ENCODE measurements at regions not wholly inside any gene's neighbourhood (a gene's known extent, or its start where the extent isn't known, plus 50 kb on each side); places are given as distances from the start of the nearest gene placed in this dataset.
A peak's percentile ranks its signal among the peaks of the same experiment; 100 is the strongest.

GRCh38 chr20:22684763-22685443, 100.5 kb upstream of the FOXA2 start:
- no peaks in the 10 kb centered on the region for H3K79me2 ChIP-seq (ENCODE audit: control insufficient read depth, insufficient read depth, low read length)
- WGBS (ENCODE audit: insufficient coverage, insufficient replicate concordance, low lambda C conversion rate, missing lambda C conversion rate): 28% methylated on average over 7 of the region's 7 CpGs
- TF ChIP-seq POLR2AphosphoS5 (IDR thresholded peaks at IDR 0.05; ENCODE audit: low read length): no peak
- TF ChIP-seq EGR1 (IDR thresholded peaks at IDR 0.05; ENCODE audit: borderline replicate concordance in 1 of 2, low read depth in 2 of 2, low read length in 2 of 2): peak in 1 of 2 experiments; percentile 40; a peak in 1 of 3 replicates
- no TSS peak for BruUV-seq (replicated peaks)
- in situ Hi-C loops (cut with MboI): loop anchor here (5.0 kb wide), 1 partner anchor 348 kb away; no protein-coding TSS in a partner anchor
- H3K4me1 ChIP-seq (ENCODE audit: control insufficient read depth, insufficient read depth, low read length): no peaks in the 10 kb centered on the region
- no peaks in the 10 kb centered on the region for H3K9me3 ChIP-seq (replicated peaks; ENCODE audit: control insufficient read depth, insufficient read depth, low read length)
- no peak overlapping the region for H3K9ac ChIP-seq (ENCODE audit: control insufficient read depth, insufficient read depth, low read length)
- H3K27me3 ChIP-seq (replicated peaks in 1 of 2; ENCODE audit: control insufficient read depth in 2 of 2, insufficient read depth in 2 of 2, low read length in 1 of 2): no peaks in the 10 kb centered on the region
- no peak for FAIRE-seq
- RAD21 ChIA-PET (ENCODE audit: unreplicated experiment): interaction anchor here (3.0 to 6.2 kb wide), 2 partner anchors 346 to 349 kb away, joined by 10 to 31 read pairs; no protein-coding TSS in a partner anchor
- H3K27ac ChIP-seq (ENCODE audit: control insufficient read depth, insufficient read depth): no peak overlapping the region
- POLR2A ChIA-PET: no interaction called here
- CTCF ChIA-PET: interaction anchor here (0.6 to 8.7 kb wide), 11 partner anchors 10 to 358 kb away, joined by 3 to 80 read pairs (median 4); no protein-coding TSS in a partner anchor
- no peak overlapping the region for H2AFZ ChIP-seq (ENCODE audit: control insufficient read depth, low read depth, low read length)
- H4K20me1 ChIP-seq (ENCODE audit: control insufficient read depth, insufficient read depth): no peaks in the 10 kb centered on the region
- H3K36me3 ChIP-seq (ENCODE audit: control insufficient read depth in 2 of 2, insufficient read depth in 2 of 2, low read length in 1 of 2): no peaks in the 10 kb centered on the region
- H3K4me2 ChIP-seq (ENCODE audit: control insufficient read depth, insufficient read depth): no peak overlapping the region
- SMC1A ChIA-PET (ENCODE audit: uncharacterized antibody, unreplicated experiment): interaction anchor here (1.1 to 4.2 kb wide), 3 partner anchors 273 to 349 kb away, joined by 3 to 37 read pairs (median 4); no protein-coding TSS in a partner anchor
- DNase-seq (ENCODE audit: low read depth, low spot score): no peak
- ATAC-seq: no peak
- no peak overlapping the region for H3K4me3 ChIP-seq
- intact Hi-C loops (cut with micrococcal nuclease; ENCODE audit: unreplicated experiment): loop anchor here (1.0 to 5.0 kb wide), 3 partner anchors 98 to 351 kb away; no protein-coding TSS in a partner anchor

DNA sequence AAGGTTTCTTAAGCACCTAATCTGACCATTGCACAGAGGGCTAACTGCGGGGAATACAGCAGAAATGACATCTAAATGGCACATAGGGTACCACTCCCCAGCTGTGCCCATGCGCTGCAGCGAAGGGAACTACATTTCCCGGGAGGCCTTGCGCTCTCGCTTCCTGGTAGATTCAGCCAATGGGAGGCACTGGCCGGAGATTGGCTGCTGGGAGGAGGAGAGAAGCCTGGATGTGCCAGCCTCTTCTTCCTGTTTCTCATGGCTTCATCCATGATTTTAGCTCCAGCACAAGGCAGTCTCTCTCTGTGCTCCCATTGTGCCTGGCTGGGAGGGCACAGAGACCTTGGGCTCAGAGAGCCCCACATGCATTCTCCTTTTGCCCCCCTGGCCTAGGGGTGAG, 101.7 kb upstream of the FOXA2 start:
- ChIA-PET SMC1A (ENCODE audit: uncharacterized antibody, unreplicated experiment) (interaction anchor here (4.2 kb wide), 1 partner anchor 347 kb away, joined by 37 read pairs; no protein-coding TSS in a partner anchor), RAD21 (ENCODE audit: unreplicated experiment) (interaction anchor here (6.2 kb wide), 1 partner anchor 348 kb away, joined by 31 read pairs; no protein-coding TSS in a partner anchor)
- in situ Hi-C loops (cut with MboI): loop anchor here (5.0 kb wide), 1 partner anchor 349 kb away; no protein-coding TSS in a partner anchor
- TF ChIP-seq, protein P1, sequence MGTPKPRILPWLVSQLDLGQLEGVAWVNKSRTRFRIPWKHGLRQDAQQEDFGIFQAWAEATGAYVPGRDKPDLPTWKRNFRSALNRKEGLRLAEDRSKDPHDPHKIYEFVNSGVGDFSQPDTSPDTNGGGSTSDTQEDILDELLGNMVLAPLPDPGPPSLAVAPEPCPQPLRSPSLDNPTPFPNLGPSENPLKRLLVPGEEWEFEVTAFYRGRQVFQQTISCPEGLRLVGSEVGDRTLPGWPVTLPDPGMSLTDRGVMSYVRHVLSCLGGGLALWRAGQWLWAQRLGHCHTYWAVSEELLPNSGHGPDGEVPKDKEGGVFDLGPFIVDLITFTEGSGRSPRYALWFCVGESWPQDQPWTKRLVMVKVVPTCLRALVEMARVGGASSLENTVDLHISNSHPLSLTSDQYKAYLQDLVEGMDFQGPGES (IDR thresholded peaks at IDR 0.05): no peak
- TF ChIP-seq, protein P2, sequence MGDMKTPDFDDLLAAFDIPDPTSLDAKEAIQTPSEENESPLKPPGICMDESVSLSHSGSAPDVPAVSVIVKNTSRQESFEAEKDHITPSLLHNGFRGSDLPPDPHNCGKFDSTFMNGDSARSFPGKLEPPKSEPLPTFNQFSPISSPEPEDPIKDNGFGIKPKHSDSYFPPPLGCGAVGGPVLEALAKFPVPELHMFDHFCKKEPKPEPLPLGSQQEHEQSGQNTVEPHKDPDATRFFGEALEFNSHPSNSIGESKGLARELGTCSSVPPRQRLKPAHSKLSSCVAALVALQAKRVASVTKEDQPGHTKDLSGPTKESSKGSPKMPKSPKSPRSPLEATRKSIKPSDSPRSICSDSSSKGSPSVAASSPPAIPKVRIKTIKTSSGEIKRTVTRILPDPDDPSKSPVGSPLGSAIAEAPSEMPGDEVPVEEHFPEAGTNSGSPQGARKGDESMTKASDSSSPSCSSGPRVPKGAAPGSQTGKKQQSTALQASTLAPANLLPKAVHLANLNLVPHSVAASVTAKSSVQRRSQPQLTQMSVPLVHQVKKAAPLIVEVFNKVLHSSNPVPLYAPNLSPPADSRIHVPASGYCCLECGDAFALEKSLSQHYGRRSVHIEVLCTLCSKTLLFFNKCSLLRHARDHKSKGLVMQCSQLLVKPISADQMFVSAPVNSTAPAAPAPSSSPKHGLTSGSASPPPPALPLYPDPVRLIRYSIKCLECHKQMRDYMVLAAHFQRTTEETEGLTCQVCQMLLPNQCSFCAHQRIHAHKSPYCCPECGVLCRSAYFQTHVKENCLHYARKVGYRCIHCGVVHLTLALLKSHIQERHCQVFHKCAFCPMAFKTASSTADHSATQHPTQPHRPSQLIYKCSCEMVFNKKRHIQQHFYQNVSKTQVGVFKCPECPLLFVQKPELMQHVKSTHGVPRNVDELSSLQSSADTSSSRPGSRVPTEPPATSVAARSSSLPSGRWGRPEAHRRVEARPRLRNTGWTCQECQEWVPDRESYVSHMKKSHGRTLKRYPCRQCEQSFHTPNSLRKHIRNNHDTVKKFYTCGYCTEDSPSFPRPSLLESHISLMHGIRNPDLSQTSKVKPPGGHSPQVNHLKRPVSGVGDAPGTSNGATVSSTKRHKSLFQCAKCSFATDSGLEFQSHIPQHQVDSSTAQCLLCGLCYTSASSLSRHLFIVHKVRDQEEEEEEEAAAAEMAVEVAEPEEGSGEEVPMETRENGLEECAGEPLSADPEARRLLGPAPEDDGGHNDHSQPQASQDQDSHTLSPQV (IDR thresholded peaks at IDR 0.05): no peak
- TF ChIP-seq IKZF1 (conservative IDR thresholded peaks at IDR 0.05) (0 out of 2 replicates have a peak, but pooled peaks have one; percentile 19), TCF3 (IDR thresholded peaks at IDR 0.05; ENCODE audit: borderline replicate concordance, insufficient read depth, low read depth, low read length) (no peak), NFYB (IDR thresholded peaks at IDR 0.05; ENCODE audit: insufficient read depth, low read depth, low read length) (peak; percentile 79; the same call in 1 of the 2 replicates), TARDBP (IDR thresholded peaks at IDR 0.05; ENCODE audit: borderline replicate concordance) (no peak)

More for the DNA sequence above, 101.7 kb upstream of the FOXA2 start:
- ChIA-PET POLR2A (no interaction called here), CTCF (interaction anchor here (1.4 to 8.7 kb wide), 3 partner anchors 45 to 351 kb away, joined by 4 to 80 read pairs (median 37); no protein-coding TSS in a partner anchor)
- Histone ChIP-seq H3K27ac (ENCODE audit: control insufficient read depth, insufficient read depth) (no peak overlapping the region), H3K9me3 (replicated peaks; ENCODE audit: control insufficient read depth, insufficient read depth, low read length) (no peaks in the 10 kb centered on the region), H3K79me2 (ENCODE audit: control insufficient read depth, insufficient read depth, low read length) (no peaks in the 10 kb centered on the region), H3K27me3 (replicated peaks in 1 of 2; ENCODE audit: control insufficient read depth in 2 of 2, insufficient read depth in 2 of 2, low read length in 1 of 2) (no peaks in the 10 kb centered on the region), H2AFZ (ENCODE audit: control insufficient read depth, low read depth, low read length) (peak overlapping the region; percentile 65), H3K36me3 (ENCODE audit: control insufficient read depth in 2 of 2, insufficient read depth in 2 of 2, low read length in 1 of 2) (no peaks in the 10 kb centered on the region), H3K4me1 (ENCODE audit: control insufficient read depth, insufficient read depth, low read length) (no peaks in the 10 kb centered on the region), H3K9ac (ENCODE audit: control insufficient read depth, insufficient read depth, low read length) (no peak overlapping the region), H3K4me2 (ENCODE audit: control insufficient read depth, insufficient read depth) (no peak overlapping the region), H3K4me3 (no peak overlapping the region), H4K20me1 (ENCODE audit: control insufficient read depth, insufficient read depth) (no peaks in the 10 kb centered on the region)
- intact Hi-C loops (cut with micrococcal nuclease; ENCODE audit: unreplicated experiment): no loop called here
- no TSS peak for BruUV-seq (replicated peaks)
- no peak for DNase-seq (ENCODE audit: low read depth, low spot score)
- no peak for FAIRE-seq
- 37% methylated on average over 7 of the region's 7 CpGs for WGBS (ENCODE audit: insufficient coverage, insufficient replicate concordance, low lambda C conversion rate, missing lambda C conversion rate)
- peak; percentile 73 for ATAC-seq

Data from GM12878 (cell line).